GM23338 (cell line): ENCODE measurements at regions not wholly inside any gene's neighbourhood (a gene's known extent, or its start where the extent isn't known, plus 50 kb on each side); places are given as distances from the start of the nearest gene placed in this dataset.

Experiments
- CREB1 ChIP-seq: fragments of 250-450 bp; sonication (Bioruptor Pico); IDR thresholded peaks from 2 replicates; pipeline ENCODE4 v1.5.0; 2020; ENCODE audit warnings: low read depth, mild to moderate bottlenecking, moderate library complexity
- CTCF ChIP-seq, 2 experiments: fragments of 200-600 bp in 1 of 2; sonication (generic) in 1 of 2; conservative IDR thresholded peaks; 2 replicates each; pipeline versions ENCODE4 v1.5.1 to v1.6.1; 2016 to 2017; ENCODE audit warnings: antibody characterized with exemption in 2 of 2, low read depth in 2 of 2, mild to moderate bottlenecking in 2 of 2, moderate library complexity in 1 of 2
- ETS1 ChIP-seq: IDR thresholded peaks from 2 replicates; pipeline ENCODE4 v1.6.1; 2016; ENCODE audit warnings: antibody characterized with exemption
- EZH2 ChIP-seq: fragments of 200-600 bp; sonication (generic); IDR thresholded peaks from one replicate; pipeline ENCODE4 v1.8.0; 2017; ENCODE audit warnings: antibody characterized with exemption, mild to moderate bottlenecking, low read depth; ENCODE audit not compliant: unreplicated experiment
- EZH2phosphoT487 ChIP-seq: fragments of 200-600 bp; sonication (generic); IDR thresholded peaks from one replicate; pipeline ENCODE4 v1.8.1; 2018; ENCODE audit warnings: antibody characterized with exemption; ENCODE audit not compliant: unreplicated experiment
- JUNB ChIP-seq: IDR thresholded peaks from one replicate; pipeline ENCODE4 v1.6.1; 2016; ENCODE audit warnings: antibody characterized with exemption; ENCODE audit not compliant: unreplicated experiment
- NANOG ChIP-seq: IDR thresholded peaks from 2 replicates; pipeline ENCODE4 v1.6.1; 2016; ENCODE audit warnings: antibody characterized with exemption, borderline replicate concordance
- POLR2AphosphoS5 ChIP-seq: IDR thresholded peaks from 2 replicates; pipeline ENCODE4 v1.6.1; 2016; ENCODE audit warnings: antibody characterized with exemption, low read depth
- REST ChIP-seq: IDR thresholded peaks from one replicate; pipeline ENCODE4 v1.6.1; 2018; ENCODE audit warnings: antibody characterized with exemption; ENCODE audit not compliant: unreplicated experiment
- STAT1 ChIP-seq: IDR thresholded peaks from one replicate; pipeline ENCODE4 v1.6.1; 2016; ENCODE audit warnings: antibody characterized with exemption; ENCODE audit not compliant: unreplicated experiment
- ZNF114 ChIP-seq: fragments of 250-450 bp; sonication (Bioruptor Pico); IDR thresholded peaks from 2 replicates; pipeline ENCODE4 v1.5.0; 2020; ENCODE audit warnings: mild to moderate bottlenecking, moderate library complexity
- ZNF331 ChIP-seq: fragments of 250-450 bp; sonication (Bioruptor Pico); IDR thresholded peaks from 2 replicates; pipeline ENCODE4 v1.5.0; 2020; ENCODE audit warnings: low read depth, mild to moderate bottlenecking, moderate library complexity
- ZNF462 ChIP-seq: fragments of 250-450 bp; sonication (Bioruptor Pico); IDR thresholded peaks from 2 replicates; pipeline ENCODE4 v1.5.0; 2020; ENCODE audit warnings: mild to moderate bottlenecking, moderate library complexity

GRCh38 chr20:59463541-59463940 is 140.8 kb upstream of the PHACTR3 start:
- TF ChIP-seq CTCF (conservative IDR thresholded peaks at IDR 0.05; ENCODE audit: low read depth in 2 of 2) (no peak), CREB1 (CRISPR knock-in tag) (no peak), EZH2 (no peak), NANOG (no peak), REST (no peak), EZH2phosphoT487 (no peak), JUNB (no peak), ETS1 (no peak), POLR2AphosphoS5 (no peak), ZNF331 (no peak), ZNF114 (no peak), STAT1 (no peak), ZNF462 (no peak)
